ENCODE measurements at regions not wholly inside any gene's neighbourhood (a gene's known extent, or its start where the extent isn't known, plus 50 kb on each side); places are given as distances from the start of the nearest gene placed in this dataset.

DNA sequence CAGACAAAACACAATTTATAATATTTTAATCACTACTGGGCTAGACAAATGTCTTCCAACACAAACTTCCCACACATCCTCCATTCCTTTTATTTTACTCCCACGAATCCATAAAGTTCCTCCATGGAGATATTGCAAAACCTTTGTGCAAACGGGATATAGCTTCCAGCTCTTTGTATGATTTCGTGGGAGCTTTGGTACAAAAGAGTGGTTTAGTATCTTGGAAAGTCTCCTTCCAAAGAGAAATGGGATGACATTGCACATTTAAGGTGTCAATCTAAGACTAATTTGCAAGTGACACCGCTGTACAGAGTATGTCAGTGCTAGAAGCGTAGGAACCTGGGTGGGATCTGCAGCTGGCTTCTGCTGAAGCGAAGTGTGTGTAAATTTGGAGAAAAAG is 455.2 kb upstream of the RUNX1 start:
- Histone ChIP-seq H3K4me3 (replicated peaks in 1 of 3; ENCODE audit: insufficient read depth in 1 of 3, low read depth in 2 of 3, low read length in 3 of 3) (no peak overlapping the region), H3K27ac (ENCODE audit: extremely low read length, insufficient read depth, low read length) (no peak overlapping the region), H3K36me3 (replicated peaks in 1 of 2; ENCODE audit: control insufficient read depth in 1 of 2, insufficient read depth in 2 of 2, low read length in 2 of 2) (no peaks in the 10 kb centered on the region), H3K79me2 (ENCODE audit: insufficient read depth, low read length) (no peaks in the 10 kb centered on the region), H2AFZ (ENCODE audit: low read length) (no peak overlapping the region), H3K9me3 (ENCODE audit: low read length) (no peaks in the 10 kb centered on the region), H4K20me1 (ENCODE audit: insufficient read depth, low read length) (no peaks in the 10 kb centered on the region), H3K4me1 (ENCODE audit: insufficient read depth, low read length) (peaks cover 7% of the 10 kb centered on the region; the same call in 1 of the 2 replicates), H3K27me3 (ENCODE audit: control insufficient read depth in 1 of 2, insufficient read depth in 2 of 2, low read length in 2 of 2) (no peaks in the 10 kb centered on the region), H3K4me2 (ENCODE audit: low read depth, low read length) (no peak overlapping the region), H3K9ac (ENCODE audit: insufficient read depth, low read depth, low read length) (no peak overlapping the region)
- ChIA-PET CTCF (ENCODE audit: low intra/inter-chr PET ratio, low total read pairs) (no interaction called here), POLR2A (no interaction called here)
- in situ Hi-C loops (cut with HindIII; ENCODE audit: extremely low pct_ligation_motif_present, low pct_unique_long_range_greater_than_20kb): no loop called here
- no peak for FAIRE-seq
- no peak for TF ChIP-seq NKX3-1 (CRISPR knock-in tag; IDR thresholded peaks at IDR 0.05)
- WGBS (ENCODE audit: low lambda C conversion rate): 25% methylated on average over 6 of the region's 6 CpGs
- no TSS peak for BruUV-seq (replicated peaks)
- no peak for DNase-seq (ENCODE audit: low spot score)
- intact Hi-C loops (cut with micrococcal nuclease; ENCODE audit: unreplicated experiment): loop anchor here (10.0 kb wide), 2 partner anchors 449 to 609 kb away; no protein-coding TSS in a partner anchor
- ATAC-seq: no peak

GRCh38 chr21:35503671-35504070 is 454.6 kb upstream of the RUNX1 start:
- DNase-seq (ENCODE audit: low spot score) (no peak), FAIRE-seq (no peak), ATAC-seq (no peak)
- in situ Hi-C loops (cut with HindIII; ENCODE audit: extremely low pct_ligation_motif_present, low pct_unique_long_range_greater_than_20kb): no loop called here
- Histone ChIP-seq H3K9ac (ENCODE audit: insufficient read depth, low read depth, low read length) (no peak overlapping the region), H3K27me3 (ENCODE audit: control insufficient read depth in 1 of 2, insufficient read depth in 2 of 2, low read length in 2 of 2) (no peaks in the 10 kb centered on the region), H3K4me1 (ENCODE audit: insufficient read depth, low read length) (peaks cover 6% of the 10 kb centered on the region; the same call in 1 of the 2 replicates), H3K27ac (ENCODE audit: extremely low read length, insufficient read depth, low read length) (no peak overlapping the region), H3K36me3 (replicated peaks in 1 of 2; ENCODE audit: control insufficient read depth in 1 of 2, insufficient read depth in 2 of 2, low read length in 2 of 2) (no peaks in the 10 kb centered on the region), H3K4me3 (replicated peaks in 1 of 3; ENCODE audit: insufficient read depth in 1 of 3, low read depth in 2 of 3, low read length in 3 of 3) (no peak overlapping the region), H3K9me3 (ENCODE audit: low read length) (no peaks in the 10 kb centered on the region), H3K4me2 (ENCODE audit: low read depth, low read length) (no peak overlapping the region), H2AFZ (ENCODE audit: low read length) (no peak overlapping the region), H3K79me2 (ENCODE audit: insufficient read depth, low read length) (no peaks in the 10 kb centered on the region), H4K20me1 (ENCODE audit: insufficient read depth, low read length) (no peaks in the 10 kb centered on the region)
- intact Hi-C loops (cut with micrococcal nuclease; ENCODE audit: unreplicated experiment): loop anchor here (10.0 kb wide), 2 partner anchors 449 to 609 kb away; no protein-coding TSS in a partner anchor
- TF ChIP-seq TBX3 (IDR thresholded peaks at IDR 0.05; ENCODE audit: borderline replicate concordance) (no peak), ZNF382 (CRISPR knock-in tag; IDR thresholded peaks at IDR 0.05; ENCODE audit: borderline replicate concordance) (no peak), HMGA1 (CRISPR knock-in tag; conservative IDR thresholded peaks at IDR 0.05) (no peak)
- TF ChIP-seq, protein P1, sequence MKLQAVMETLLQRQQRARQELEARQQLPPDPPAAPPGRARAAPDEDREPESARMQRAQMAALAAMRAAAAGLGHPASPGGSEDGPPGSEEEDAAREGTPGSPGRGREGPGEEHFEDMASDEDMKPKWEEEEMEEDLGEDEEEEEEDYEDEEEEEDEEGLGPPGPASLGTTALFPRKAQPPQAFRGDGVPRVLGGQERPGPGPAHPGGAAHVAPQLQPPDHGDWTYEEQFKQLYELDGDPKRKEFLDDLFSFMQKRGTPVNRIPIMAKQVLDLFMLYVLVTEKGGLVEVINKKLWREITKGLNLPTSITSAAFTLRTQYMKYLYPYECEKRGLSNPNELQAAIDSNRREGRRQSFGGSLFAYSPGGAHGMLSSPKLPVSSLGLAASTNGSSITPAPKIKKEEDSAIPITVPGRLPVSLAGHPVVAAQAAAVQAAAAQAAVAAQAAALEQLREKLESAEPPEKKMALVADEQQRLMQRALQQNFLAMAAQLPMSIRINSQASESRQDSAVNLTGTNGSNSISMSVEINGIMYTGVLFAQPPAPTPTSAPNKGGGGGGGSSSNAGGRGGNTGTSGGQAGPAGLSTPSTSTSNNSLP (IDR thresholded peaks at IDR 0.05; ENCODE audit: low read depth, low read length): no peak
- CTCF ChIA-PET (ENCODE audit: low intra/inter-chr PET ratio, low total read pairs): no interaction called here
- BruUV-seq (replicated peaks): no TSS peak
- POLR2A ChIA-PET: no interaction called here
- 48% methylated on average over 5 of the region's 5 CpGs for whole genome bisulfite sequencing (ENCODE audit: low lambda C conversion rate)

All from HepG2 (cell line).